Parathyroid adenoma (tissue), 2 donors: ENCODE measurements at regions not wholly inside any gene's neighbourhood (a gene's known extent, or its start where the extent isn't known, plus 50 kb on each side); places are given as distances from the start of the nearest gene placed in this dataset.

Experiments used
- H2AFZ ChIP-seq: fragments of 300-600 bp; sonication (generic); one replicate; pipeline ENCODE4 v1.7.0; 2017; ENCODE audit warnings: antibody characterized with exemption, mild to moderate bottlenecking
- H3K27ac ChIP-seq: fragments of 300-600 bp; sonication (generic); one replicate; pipeline ENCODE4 v1.7.0; 2017
- H3K27me3 ChIP-seq: fragments of 300-600 bp; sonication (generic); one replicate; pipeline ENCODE4 v1.7.0; 2017; ENCODE audit warnings: low read length; ENCODE audit not compliant: control insufficient read depth, insufficient read depth
- H3K36me3 ChIP-seq: fragments of 300-600 bp; sonication (generic); one replicate; pipeline ENCODE4 v1.7.0; 2017; ENCODE audit warnings: low read length; ENCODE audit not compliant: control insufficient read depth, insufficient read depth
- H3K4me1 ChIP-seq: fragments of 300-600 bp; sonication (generic); one replicate; pipeline ENCODE4 v1.7.0; 2017; ENCODE audit warnings: control low read depth
- H3K4me2 ChIP-seq: fragments of 300-600 bp; sonication (generic); one replicate; pipeline ENCODE4 v1.7.0; 2017; ENCODE audit warnings: low read length
- H3K4me3 ChIP-seq: fragments of 300-600 bp; sonication (generic); one replicate; pipeline ENCODE4 v1.7.0; 2017; ENCODE audit warnings: low read depth, low read length
- H3K79me2 ChIP-seq: fragments of 300-600 bp; sonication (generic); one replicate; pipeline ENCODE4 v1.7.0; 2017; ENCODE audit warnings: control low read depth
- H3K9ac ChIP-seq: fragments of 300-600 bp; sonication (generic); one replicate; pipeline ENCODE4 v1.7.0; 2017; ENCODE audit warnings: mild to moderate bottlenecking
- H3K9me3 ChIP-seq: fragments of 300-600 bp; sonication (generic); one replicate; pipeline ENCODE4 v1.7.0; 2017; ENCODE audit warnings: low read length; ENCODE audit not compliant: control insufficient read depth
- CTCF ChIP-seq: fragments of 300-600 bp; sonication (generic); IDR thresholded peaks from one replicate; pipeline ENCODE4 v1.7.0; 2017; ENCODE audit warnings: antibody characterized with exemption, mild to moderate bottlenecking
- donor health status: primary hyperparathyroidism.

GRCh38 chr20:6489361-6490171 lies 277.9 kb upstream of the BMP2 start:
- no peak overlapping the region for H3K4me2 ChIP-seq
- no peak overlapping the region for H3K9ac ChIP-seq
- H3K79me2 ChIP-seq = no peaks in the 10 kb centered on the region
- no peak overlapping the region for H3K27ac ChIP-seq
- H3K4me1 ChIP-seq = no peaks in the 10 kb centered on the region
- no peaks in the 10 kb centered on the region for H3K27me3 ChIP-seq
- no peaks in the 10 kb centered on the region for H3K36me3 ChIP-seq
- no peak for TF ChIP-seq CTCF
- H3K4me3 ChIP-seq = no peak overlapping the region
- no peak overlapping the region for H2AFZ ChIP-seq
- no peaks in the 10 kb centered on the region for H3K9me3 ChIP-seq

GRCh38 chr20:6485351-6485750 lies 282.1 kb upstream of the BMP2 start:
- H3K27ac ChIP-seq = no peak overlapping the region
- no peaks in the 10 kb centered on the region for H3K27me3 ChIP-seq
- H3K4me3 ChIP-seq = no peak overlapping the region
- H3K9ac ChIP-seq = no peak overlapping the region
- H3K4me1 ChIP-seq = no peaks in the 10 kb centered on the region
- no peak overlapping the region for H2AFZ ChIP-seq
- no peak for TF ChIP-seq CTCF
- H3K9me3 ChIP-seq = no peaks in the 10 kb centered on the region
- H3K79me2 ChIP-seq = no peaks in the 10 kb centered on the region
- no peak overlapping the region for H3K4me2 ChIP-seq
- H3K36me3 ChIP-seq = no peaks in the 10 kb centered on the region

- H3K4me3 ChIP-seq = no peak overlapping the region
- H3K79me2 ChIP-seq = no peaks in the 10 kb centered on the region
- H3K36me3 ChIP-seq = no peaks in the 10 kb centered on the region
- H3K4me2 ChIP-seq = no peak overlapping the region
- H3K9ac ChIP-seq = no peak overlapping the region
- H3K27ac ChIP-seq = no peak overlapping the region
- no peaks in the 10 kb centered on the region for H3K27me3 ChIP-seq
- H3K4me1 ChIP-seq = no peaks in the 10 kb centered on the region
- H2AFZ ChIP-seq = no peak overlapping the region
- H3K9me3 ChIP-seq = no peaks in the 10 kb centered on the region
- no peak for TF ChIP-seq CTCF
Observed at GRCh38 chr20:6483727-6484126, 283.8 kb upstream of the BMP2 start.

GRCh38 chr20:6482486-6482885 lies 285.0 kb upstream of the BMP2 start:
- Histone ChIP-seq H3K4me1 (no peaks in the 10 kb centered on the region), H3K27me3 (no peaks in the 10 kb centered on the region), H3K4me3 (no peak overlapping the region), H2AFZ (no peak overlapping the region), H3K9ac (no peak overlapping the region), H3K27ac (no peak overlapping the region), H3K79me2 (no peaks in the 10 kb centered on the region), H3K4me2 (no peak overlapping the region), H3K9me3 (no peaks in the 10 kb centered on the region), H3K36me3 (no peaks in the 10 kb centered on the region)
- no peak for TF ChIP-seq CTCF
